ENCODE measurements at regions not wholly inside any gene's neighbourhood (a gene's known extent, or its start where the extent isn't known, plus 50 kb on each side); places are given as distances from the start of the nearest gene placed in this dataset.
"Not testable (repeated sequence)": the region's sequence is repeated elsewhere in the genome, so short reads cannot be mapped to it uniquely, and the experiment has no call there.

DNA sequence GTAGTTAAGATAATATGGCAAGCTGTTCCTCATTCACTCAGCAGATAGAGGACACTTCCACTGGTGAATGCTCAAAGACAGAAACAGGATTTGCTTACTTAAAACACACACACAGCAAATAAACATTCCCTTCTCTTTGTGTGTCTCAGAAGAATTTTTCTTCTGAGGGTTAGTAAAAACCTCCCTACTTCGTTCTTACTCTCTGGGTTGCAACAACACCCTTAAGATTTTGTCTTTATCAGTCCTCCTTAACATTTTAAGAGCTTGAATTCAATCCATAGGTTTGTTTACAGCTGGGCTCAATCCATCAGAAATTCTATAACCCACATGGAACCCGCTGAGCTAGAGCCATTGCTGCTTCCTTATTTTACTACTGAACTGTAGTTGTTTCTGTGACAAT lies 237.4 kb upstream of the PIK3R1 start:
- no peak for DNase-seq

DNA sequence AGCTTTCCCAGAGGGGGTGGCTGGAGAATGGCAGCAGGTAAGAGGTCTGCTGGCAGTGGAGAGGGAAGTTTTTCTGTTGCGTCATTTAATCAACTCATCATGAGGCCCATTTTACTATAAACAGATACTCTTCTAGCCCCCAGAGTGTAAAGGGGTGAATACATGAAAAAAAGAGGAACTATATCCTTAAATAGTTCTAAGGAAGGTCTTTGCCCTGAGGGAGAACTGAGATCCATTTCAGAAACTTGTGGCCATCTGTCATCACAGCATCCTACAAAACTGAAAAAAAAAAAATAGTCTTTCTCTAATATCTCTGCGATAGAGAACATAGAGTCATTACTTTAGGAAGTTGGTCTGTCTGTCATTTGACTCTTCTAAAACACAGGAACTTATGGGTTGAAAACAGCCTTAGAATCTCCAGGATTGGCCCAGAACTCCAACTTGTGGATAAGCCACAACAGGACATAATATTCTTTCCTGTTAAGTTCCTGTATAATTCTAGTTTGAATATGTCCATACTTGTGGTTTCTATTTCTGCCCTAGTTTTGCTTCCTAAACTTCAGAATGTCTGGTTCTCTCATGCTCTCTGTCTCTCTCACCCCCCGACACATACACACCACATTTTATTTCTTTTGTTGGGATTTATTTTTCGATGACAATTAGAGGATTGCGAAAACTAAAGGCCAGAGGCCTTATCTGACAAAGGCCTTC lies 238.5 kb upstream of the PIK3R1 start:
- no peak for DNase-seq

DNA sequence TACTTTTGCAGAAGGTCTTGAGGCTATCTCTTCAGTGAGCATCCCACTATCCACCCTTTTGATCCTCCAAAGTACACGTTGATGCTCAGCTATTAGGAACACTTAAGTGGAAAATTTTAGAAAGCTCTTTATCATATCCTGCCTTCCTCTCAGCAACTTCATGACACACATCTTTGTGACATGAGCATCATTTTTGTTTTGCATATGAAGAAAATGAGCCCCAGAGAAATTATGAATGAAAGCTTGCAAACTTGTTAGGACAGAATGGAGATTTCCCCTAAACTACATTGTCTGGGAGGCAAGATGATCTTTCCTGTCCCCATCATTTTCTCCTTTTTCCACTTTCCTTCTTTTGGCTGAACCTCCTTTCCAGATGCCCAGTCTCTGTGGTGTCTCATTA lies 239.4 kb upstream of the PIK3R1 start:
- DNase-seq = no peak

GRCh38 chr5:67974471-67974870 lies 241.1 kb upstream of the PIK3R1 start:
- DNase-seq = no peak

DNA sequence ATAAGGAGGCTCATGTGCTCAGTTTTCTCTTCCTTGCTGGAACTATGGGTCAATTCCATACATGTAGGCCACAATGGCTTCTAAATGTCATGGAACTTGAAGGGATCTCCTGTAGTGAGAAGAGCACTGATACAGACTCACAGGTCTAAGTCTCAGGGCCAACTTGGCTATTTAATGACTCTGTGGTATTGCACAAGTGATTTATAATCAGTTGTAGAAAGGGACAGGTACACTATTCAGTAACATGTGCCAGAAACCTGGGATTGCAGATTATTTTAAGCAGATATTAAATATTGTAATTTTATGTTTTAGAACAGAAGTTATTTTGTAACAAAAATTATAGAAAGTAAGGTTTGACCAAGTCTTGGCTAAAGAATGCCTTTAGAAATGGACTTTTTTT lies 241.5 kb upstream of the PIK3R1 start:
- DNase-seq = no peak

DNA sequence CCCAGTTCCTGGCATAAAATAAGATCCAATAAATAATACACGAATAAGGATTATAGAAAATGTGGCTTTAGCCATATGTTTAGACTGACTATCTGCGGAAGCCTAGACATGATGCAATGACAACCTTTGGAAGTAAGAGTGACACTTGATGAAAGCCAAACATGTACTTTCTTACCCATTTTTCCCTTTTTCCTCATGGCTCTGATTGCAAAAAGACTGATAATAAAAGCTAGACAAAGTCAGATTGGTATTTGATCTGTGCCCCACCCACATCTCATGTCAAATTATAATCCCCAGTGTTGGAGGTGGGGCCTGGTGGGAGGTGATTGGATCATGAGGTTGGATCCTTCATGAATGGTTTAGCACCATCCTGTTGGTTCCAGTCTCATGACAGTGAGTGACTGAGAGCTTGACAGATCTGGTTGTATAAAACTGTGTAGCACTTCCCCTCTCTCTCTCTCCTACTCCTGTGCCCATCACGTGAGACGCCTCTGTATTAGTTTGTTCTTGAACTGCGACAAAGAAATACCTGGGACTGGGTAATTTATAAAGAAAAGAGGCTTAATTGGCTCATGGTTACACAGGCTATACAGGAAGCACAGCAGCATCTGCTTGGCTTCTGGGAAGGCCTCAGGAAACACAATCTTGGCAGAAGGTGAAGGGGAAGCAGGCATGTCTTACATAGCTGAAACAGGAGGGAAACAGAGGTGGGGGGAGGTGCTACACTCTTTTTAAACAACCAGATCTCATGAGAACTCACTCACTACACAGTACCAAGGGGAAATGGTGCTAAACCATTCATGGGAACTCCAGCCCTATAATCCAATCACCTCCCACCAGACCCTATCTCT lies 243.4 kb upstream of the PIK3R1 start:
- DNase-seq = no peak

DNA sequence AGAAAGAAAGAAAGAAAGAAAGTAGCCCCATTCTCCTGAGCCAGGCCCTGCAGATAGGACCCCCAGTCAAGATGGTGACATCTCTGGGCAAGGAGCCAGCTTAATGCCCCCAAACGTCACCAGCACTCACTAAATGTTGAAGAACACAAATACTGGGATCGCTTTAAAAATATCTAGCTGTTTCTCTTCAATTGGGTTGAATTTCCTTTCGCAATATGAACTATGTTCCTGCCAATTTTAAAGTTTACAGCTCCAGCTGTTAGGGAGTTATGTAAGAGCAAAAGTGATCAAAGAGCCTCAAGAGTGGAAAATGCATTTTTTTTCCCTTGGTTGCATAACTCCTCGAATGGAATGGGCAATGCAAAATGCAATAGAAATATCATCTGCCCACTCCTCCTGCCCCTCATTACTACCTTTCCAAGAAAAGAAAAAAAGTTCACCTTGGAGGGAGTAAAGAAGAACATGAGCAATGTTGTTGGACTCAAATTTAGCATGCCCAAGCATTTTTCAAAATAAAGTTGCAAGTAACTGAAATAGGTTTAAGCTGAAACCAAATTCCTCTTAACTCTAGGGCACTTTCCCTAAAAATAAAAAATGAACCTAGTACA lies 244.2 kb upstream of the PIK3R1 start:
- DNase-seq = no peak

- no peak for DNase-seq
These were observed 245.9 kb upstream of the PIK3R1 start for GRCh38 chr5:67969631-67970030.

- no peak for DNase-seq
These were observed 246.4 kb upstream of the PIK3R1 start for GRCh38 chr5:67969176-67969575.

DNA sequence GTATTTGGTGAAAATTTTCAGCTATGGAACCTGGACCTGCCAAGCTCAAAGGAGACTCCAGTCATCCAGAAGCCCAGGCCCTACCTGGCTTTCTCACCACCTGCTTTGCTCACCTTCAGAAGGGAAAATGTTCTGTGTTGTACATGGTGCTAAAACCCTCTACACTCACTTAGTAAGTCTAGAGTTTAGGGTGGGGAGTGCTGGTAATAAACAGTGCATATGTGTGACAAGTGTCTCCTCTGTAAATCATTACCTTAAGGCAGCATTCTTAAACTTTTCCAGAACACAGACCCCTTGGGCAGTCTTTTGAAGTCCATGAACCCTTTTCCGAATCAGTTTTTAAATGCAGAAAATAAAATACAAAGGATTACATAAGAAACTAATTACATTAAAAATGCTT lies 248.8 kb upstream of the PIK3R1 start:
- no peak for DNase-seq

DNA sequence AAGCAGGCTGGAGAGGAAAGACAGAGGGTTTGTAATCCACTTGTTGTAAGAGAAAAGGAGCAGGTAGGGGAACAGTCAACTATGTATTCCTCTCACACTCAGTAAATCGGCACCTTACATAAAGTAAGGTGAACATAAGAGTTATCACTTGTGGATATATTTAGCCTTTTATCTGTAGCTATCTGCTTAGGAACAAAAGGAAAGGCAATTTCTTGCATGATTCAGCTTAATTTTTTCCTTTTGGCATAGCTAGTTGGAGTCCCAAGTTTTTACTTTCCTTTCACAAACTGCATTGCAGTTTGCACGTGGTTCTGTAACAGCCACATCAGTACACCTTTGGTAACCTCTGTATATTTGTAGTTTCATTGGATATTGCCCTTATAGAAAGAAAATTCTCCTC lies 250.9 kb upstream of the PIK3R1 start:
- no peak for DNase-seq

DNA sequence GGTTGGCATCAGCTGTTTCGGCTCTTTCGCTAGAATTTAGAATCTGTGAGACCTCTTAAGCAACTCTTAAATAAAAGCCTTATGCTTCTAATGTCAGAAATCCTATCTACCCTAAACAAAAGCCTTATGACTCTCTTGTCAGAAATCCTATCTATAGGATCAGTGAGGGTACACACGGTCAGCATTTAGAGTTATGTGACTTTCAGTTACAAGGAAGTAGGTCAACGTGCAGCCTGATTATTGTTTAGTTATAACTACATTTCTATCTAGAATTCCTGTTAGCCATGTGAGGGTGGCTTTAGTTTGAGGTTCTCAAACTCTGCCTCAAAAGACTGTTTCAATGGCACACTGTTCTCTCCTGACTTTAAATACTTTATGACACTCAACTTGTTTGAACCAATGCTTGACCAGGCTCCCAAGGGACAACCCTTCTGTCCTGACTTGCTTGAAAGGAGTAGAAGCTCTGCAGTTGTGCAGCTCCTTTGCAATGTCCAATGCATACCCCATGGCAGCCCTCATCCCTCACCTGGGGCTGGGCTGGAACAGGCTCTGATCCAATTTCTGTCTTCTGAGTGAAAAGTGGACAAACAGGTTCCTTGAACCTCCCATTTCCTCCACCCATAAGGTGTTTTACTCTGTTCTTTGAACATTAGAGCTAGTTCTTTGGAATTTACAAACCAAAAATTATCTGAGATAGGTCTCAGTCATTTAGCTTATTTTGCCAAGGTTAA lies 251.6 kb upstream of the PIK3R1 start:
- DNase-seq = peak; percentile 49

DNA sequence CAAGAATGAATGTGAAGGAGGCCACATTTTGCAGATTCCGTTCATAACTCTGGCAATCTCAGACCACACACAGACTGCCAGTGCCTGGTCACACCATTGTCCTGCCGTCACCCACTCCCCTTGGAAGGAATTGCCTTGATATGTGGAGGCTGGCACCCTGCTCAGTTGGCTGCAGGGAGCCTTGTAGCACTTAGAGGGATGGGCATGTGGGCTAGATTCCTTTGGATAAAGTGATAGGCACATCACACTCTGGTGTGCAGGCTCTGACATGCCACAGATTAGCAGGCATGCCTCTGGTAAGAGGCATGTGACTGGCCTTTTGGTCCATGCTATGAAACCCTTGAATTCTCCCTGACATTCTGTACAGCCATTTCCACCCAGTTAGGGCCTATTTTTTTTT lies 254.6 kb upstream of the PIK3R1 start:
- no peak for DNase-seq

- DNase-seq = no peak
These were observed 258.2 kb upstream of the PIK3R1 start for GRCh38 chr5:67957374-67957773.

DNA sequence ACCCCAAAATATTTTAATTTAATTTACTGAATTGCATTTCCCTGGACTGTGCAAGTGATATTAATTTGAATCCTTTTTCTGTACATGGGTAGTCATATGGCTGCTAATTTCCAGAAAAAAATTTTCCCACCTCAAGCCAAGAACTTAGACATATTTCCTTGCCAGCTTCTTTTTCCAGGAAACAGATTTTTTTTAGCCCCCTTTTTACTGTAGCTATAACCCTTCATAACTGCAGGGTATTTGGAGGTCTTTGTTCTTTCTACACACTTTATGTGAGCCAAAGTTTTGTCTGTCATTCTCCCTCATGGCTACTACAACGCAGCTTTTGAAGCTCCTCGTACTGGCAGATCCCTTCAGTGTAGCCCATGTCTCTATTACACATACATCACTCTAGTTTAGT lies 261.2 kb upstream of the PIK3R1 start:
- DNase-seq = no peak

GRCh38 chr5:67942421-67942820 lies 273.1 kb upstream of the PIK3R1 start:
- DNase-seq = no peak

- DNase-seq = no peak
These were observed 273.7 kb upstream of the PIK3R1 start for GRCh38 chr5:67941614-67942401.

- DNase-seq = no peak
These were observed 279.5 kb upstream of the PIK3R1 start for GRCh38 chr5:67935908-67936566.

- no peak for DNase-seq
These were observed 280.6 kb upstream of the PIK3R1 start for GRCh38 chr5:67934976-67935375.

GRCh38 chr5:67925511-67925910 lies 290.0 kb upstream of the PIK3R1 start:
- DNase-seq = no peak

- DNase-seq = no peak
These were observed 294.5 kb upstream of the PIK3R1 start for GRCh38 chr5:67921004-67921601.

DNA sequence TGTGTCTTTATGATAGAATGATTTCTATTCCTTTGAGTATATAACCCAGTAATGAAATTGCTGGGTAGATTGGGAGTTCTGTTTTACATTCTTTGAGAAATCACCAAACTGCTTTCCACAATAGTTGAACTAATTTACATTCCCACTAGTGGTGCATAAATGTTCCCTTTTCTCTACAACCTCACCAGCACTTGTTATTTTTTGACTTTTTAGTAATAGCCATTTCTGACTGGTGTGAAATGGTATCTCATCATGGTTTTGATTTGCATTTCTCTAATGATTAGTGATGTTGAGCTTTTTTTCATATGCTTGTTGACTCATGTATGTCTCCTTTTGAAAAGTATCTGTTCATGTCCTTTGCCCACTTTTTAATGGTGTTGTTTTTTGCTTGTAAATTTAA lies 296.0 kb upstream of the PIK3R1 start:
- DNase-seq = not testable (repeated sequence)

Measured in DMS53 (cell line).